ENCODE measurements at regions not wholly inside any gene's neighbourhood (a gene's known extent, or its start where the extent isn't known, plus 50 kb on each side); places are given as distances from the start of the nearest gene placed in this dataset.

DNA sequence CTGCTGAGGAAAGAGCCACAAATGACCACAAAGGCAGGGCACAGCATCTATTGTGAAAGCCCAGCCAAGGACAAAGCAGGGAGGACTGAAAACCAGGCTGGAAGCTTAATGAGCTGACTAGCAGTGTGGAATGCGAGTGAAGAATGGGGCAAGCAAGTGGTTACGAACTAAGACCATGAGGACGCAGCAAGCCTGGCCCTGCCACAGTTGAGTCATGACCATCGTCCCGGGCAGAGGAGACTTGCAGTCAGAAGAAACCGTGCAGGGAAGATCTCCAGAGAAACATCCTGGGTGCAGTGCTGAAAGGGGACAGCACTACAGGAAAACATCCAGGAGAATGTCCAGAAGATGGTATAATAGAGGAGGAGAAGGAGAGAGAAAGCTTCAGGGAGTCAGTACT lies 120.5 kb upstream of the GYPC start:
- no peaks in the 10 kb centered on the region for H3K27me3 ChIP-seq (ENCODE audit: control insufficient read depth, insufficient read depth, low read length, poor library complexity, severe bottlenecking)
- no peaks in the 10 kb centered on the region for H3K9me3 ChIP-seq (ENCODE audit: control insufficient read depth, low read length)
- no peaks in the 10 kb centered on the region for H3K4me1 ChIP-seq (ENCODE audit: control insufficient read depth, insufficient read depth, low read length)
- H3K36me3 ChIP-seq (ENCODE audit: control insufficient read depth, insufficient read depth, low read length), result no peaks in the 10 kb centered on the region
- WGBS, 2 experiments, result 89 to 92% methylated on average over 6 of the region's 6 CpGs
- no peak overlapping the region for H3K4me3 ChIP-seq (ENCODE audit: insufficient read depth, low read depth, low read length)
- no peak overlapping the region for H3K27ac ChIP-seq (ENCODE audit: insufficient read depth, low read depth, low read length, poor library complexity, severe bottlenecking)

DNA sequence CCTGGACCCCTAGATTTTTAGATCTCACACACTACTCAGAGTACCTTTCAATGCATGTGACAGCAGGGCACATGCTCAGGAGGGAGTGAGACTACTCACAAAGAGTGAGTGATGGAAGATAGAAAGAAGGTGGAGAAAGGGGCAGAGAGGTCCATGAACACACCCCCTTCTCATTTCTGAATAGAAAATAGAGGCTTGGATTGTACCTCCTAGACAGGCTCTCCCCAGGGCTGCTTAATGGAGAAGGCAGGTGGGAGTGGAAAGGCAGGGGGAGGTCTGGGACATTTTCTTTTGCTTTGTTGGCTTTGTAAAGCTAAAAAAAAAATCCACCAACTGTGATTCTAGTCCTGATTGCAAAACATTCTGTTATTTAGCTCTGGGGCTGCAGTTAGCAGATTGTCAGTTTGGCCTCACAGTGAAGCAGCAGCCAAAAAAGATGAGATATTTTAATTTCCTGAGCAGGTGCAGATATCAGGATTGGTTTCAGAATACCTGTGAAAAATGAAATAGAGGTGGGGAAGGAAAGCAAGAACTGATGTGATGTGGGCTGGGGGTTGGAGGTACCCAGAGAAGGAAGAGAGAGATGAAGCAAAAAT lies 119.3 kb upstream of the GYPC start:
- no peak overlapping the region for H3K27ac ChIP-seq (ENCODE audit: insufficient read depth, low read depth, low read length, poor library complexity, severe bottlenecking)
- no peaks in the 10 kb centered on the region for H3K4me1 ChIP-seq (ENCODE audit: control insufficient read depth, insufficient read depth, low read length)
- no peaks in the 10 kb centered on the region for H3K27me3 ChIP-seq (ENCODE audit: control insufficient read depth, insufficient read depth, low read length, poor library complexity, severe bottlenecking)
- H3K9me3 ChIP-seq (ENCODE audit: control insufficient read depth, low read length), result no peaks in the 10 kb centered on the region
- H3K4me3 ChIP-seq (ENCODE audit: insufficient read depth, low read depth, low read length), result no peak overlapping the region
- no peaks in the 10 kb centered on the region for H3K36me3 ChIP-seq (ENCODE audit: control insufficient read depth, insufficient read depth, low read length)

DNA sequence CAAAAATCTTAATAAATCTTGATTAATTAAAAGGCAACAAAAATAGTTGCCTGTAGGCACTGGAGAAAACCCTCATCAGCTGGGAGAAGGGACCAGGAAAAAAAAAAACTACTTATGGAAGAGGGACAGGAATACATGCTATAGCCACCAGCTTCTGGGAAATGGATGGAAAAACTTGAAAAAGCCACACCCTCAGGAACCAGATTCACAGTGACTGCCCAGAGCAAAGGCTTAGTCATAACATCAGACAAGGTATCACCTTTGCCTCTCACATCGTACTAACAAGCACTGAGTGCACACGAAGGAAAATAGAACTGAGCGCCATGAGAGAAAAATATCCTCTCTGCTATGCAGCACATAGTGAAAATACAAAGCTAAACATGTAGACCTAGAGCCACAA lies 116.9 kb upstream of the GYPC start:
- no peak overlapping the region for H3K4me3 ChIP-seq (ENCODE audit: insufficient read depth, low read depth, low read length)
- no peaks in the 10 kb centered on the region for H3K4me1 ChIP-seq (ENCODE audit: control insufficient read depth, insufficient read depth, low read length)
- no peaks in the 10 kb centered on the region for H3K9me3 ChIP-seq (ENCODE audit: control insufficient read depth, low read length)
- H3K36me3 ChIP-seq (ENCODE audit: control insufficient read depth, insufficient read depth, low read length), result no peaks in the 10 kb centered on the region
- no peak overlapping the region for H3K27ac ChIP-seq (ENCODE audit: insufficient read depth, low read depth, low read length, poor library complexity, severe bottlenecking)
- H3K27me3 ChIP-seq (ENCODE audit: control insufficient read depth, insufficient read depth, low read length, poor library complexity, severe bottlenecking), result no peaks in the 10 kb centered on the region
- WGBS, 2 experiments, result 90 to 92% methylated on average over 3 of the region's 3 CpGs

DNA sequence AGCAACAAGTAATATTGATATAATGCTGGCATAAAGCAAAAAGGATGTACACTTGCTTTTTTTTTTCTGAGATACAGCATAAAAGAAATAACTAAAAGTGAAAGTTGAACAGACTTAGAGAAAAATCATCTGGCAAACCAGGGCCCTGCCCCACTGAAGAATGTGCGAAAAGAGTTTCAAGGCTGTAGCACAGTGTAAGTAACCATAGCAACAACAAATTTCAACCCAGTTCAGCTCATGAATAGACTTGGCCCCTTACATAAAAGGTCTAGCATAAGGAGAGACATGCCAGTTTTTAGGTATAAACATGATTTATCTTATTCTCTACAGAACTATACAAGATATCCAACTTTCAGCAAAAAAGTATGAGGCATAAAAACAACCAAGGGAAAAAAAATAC lies 113.7 kb upstream of the GYPC start:
- H3K27ac ChIP-seq (ENCODE audit: insufficient read depth, low read depth, low read length, poor library complexity, severe bottlenecking), result no peak overlapping the region
- no peaks in the 10 kb centered on the region for H3K36me3 ChIP-seq (ENCODE audit: control insufficient read depth, insufficient read depth, low read length)
- no peaks in the 10 kb centered on the region for H3K27me3 ChIP-seq (ENCODE audit: control insufficient read depth, insufficient read depth, low read length, poor library complexity, severe bottlenecking)
- no peaks in the 10 kb centered on the region for H3K4me1 ChIP-seq (ENCODE audit: control insufficient read depth, insufficient read depth, low read length)
- H3K4me3 ChIP-seq (ENCODE audit: insufficient read depth, low read depth, low read length), result no peak overlapping the region
- 100% methylated on average over 1 of the region's 1 CpG for WGBS, 2 experiments
- no peaks in the 10 kb centered on the region for H3K9me3 ChIP-seq (ENCODE audit: control insufficient read depth, low read length)

DNA sequence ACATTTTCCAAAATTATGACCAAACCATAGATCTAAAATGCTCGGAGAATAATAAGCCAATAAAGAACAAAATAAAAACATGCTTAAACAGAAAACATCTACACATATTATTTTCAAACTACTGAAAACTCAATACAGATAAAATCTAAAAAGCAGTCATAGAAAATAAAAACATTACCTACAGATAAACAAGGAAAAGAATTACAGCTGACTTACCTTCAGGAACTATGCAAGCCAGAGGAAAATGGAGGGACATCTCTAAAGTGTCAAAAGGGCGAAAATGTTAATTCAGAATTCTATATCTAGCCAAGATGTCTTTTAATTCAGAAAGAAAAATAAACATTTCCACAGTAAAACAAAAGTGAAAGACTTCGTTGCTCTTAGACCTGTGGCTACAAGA lies 112.9 kb upstream of the GYPC start:
- Histone ChIP-seq H3K27ac (ENCODE audit: insufficient read depth, low read depth, low read length, poor library complexity, severe bottlenecking) (no peak overlapping the region), H3K4me3 (ENCODE audit: insufficient read depth, low read depth, low read length) (no peak overlapping the region), H3K36me3 (ENCODE audit: control insufficient read depth, insufficient read depth, low read length) (no peaks in the 10 kb centered on the region), H3K27me3 (ENCODE audit: control insufficient read depth, insufficient read depth, low read length, poor library complexity, severe bottlenecking) (no peaks in the 10 kb centered on the region), H3K4me1 (ENCODE audit: control insufficient read depth, insufficient read depth, low read length) (no peaks in the 10 kb centered on the region), H3K9me3 (ENCODE audit: control insufficient read depth, low read length) (no peaks in the 10 kb centered on the region)
- 83 to 85% methylated on average over 2 to 3 of the region's 3 CpGs for WGBS, 2 experiments

DNA sequence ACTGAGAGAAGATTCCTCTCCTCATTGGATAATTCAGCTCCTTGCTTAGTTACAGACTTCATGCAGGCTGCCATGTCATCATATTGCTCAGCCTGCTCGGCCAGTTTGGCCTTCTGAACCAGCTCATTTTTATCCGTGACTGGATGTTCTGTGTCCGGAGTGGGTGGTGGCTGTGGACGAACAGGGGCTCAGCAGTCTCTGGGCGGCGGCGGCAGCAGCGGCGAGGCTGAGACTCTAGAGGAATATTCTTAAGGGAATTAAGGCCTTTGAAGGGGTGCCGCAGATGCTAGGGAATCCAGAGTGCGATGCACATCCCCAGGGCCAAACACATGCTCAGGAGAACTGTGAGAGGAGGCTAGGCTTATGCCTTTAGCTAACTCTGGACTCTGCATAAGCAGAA lies 97.9 kb upstream of the GYPC start:
- Histone ChIP-seq H3K4me1 (ENCODE audit: control insufficient read depth, insufficient read depth, low read length) (no peaks in the 10 kb centered on the region), H3K27ac (ENCODE audit: insufficient read depth, low read depth, low read length, poor library complexity, severe bottlenecking) (no peak overlapping the region), H3K27me3 (ENCODE audit: control insufficient read depth, insufficient read depth, low read length, poor library complexity, severe bottlenecking) (no peaks in the 10 kb centered on the region), H3K9me3 (ENCODE audit: control insufficient read depth, low read length) (no peaks in the 10 kb centered on the region), H3K36me3 (ENCODE audit: control insufficient read depth, insufficient read depth, low read length) (no peaks in the 10 kb centered on the region), H3K4me3 (ENCODE audit: insufficient read depth, low read depth, low read length) (no peak overlapping the region)
- WGBS, 2 experiments, result 96 to 97% methylated on average over 11 of the region's 11 CpGs

DNA sequence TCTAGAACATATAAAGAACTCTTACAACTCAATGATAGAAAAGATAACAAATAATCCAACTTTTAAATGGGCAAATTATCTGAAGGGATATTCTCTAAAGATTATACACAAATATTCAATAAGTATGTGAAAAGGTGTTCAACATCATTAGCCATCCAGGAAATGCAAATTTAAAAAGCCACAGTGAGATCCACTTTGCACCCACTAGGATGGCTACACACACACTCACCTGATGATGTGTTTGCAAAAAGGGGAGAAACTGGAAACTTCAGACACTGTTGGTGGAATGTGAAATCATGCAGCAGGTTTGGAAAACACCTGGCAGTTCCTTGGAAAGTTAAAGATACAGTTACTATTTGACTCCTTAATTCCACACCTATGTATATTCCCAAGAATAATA lies 87.2 kb upstream of the GYPC start:
- Histone ChIP-seq H3K27me3 (ENCODE audit: control insufficient read depth, insufficient read depth, low read length, poor library complexity, severe bottlenecking) (no peaks in the 10 kb centered on the region), H3K4me1 (ENCODE audit: control insufficient read depth, insufficient read depth, low read length) (no peaks in the 10 kb centered on the region), H3K27ac (ENCODE audit: insufficient read depth, low read depth, low read length, poor library complexity, severe bottlenecking) (no peak overlapping the region), H3K4me3 (ENCODE audit: insufficient read depth, low read depth, low read length) (no peak overlapping the region), H3K9me3 (ENCODE audit: control insufficient read depth, low read length) (no peaks in the 10 kb centered on the region), H3K36me3 (ENCODE audit: control insufficient read depth, insufficient read depth, low read length) (no peaks in the 10 kb centered on the region)

DNA sequence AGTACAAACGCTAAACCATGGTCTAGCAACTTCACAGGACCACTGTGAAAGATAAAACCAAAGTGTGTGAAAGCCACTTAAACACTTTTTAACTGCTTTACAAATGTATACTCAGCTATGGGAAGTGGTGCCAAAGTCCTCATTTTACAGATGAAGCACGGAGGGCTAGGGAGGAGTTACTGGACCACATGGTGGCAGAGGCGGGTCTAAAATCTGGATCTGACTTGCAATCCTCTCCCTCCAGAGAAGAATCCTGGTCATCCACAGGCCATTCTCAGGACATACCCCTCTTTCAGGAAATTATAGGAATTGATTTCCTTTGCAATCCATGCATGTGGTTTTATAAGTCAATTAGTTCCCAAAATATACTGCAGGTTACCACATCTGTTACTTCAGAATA lies 84.6 kb upstream of the GYPC start:
- no peaks in the 10 kb centered on the region for H3K9me3 ChIP-seq (ENCODE audit: control insufficient read depth, low read length)
- 76 to 79% methylated on average over 3 of the region's 3 CpGs for WGBS, 2 experiments
- no peak overlapping the region for H3K27ac ChIP-seq (ENCODE audit: insufficient read depth, low read depth, low read length, poor library complexity, severe bottlenecking)
- H3K4me3 ChIP-seq (ENCODE audit: insufficient read depth, low read depth, low read length), result no peak overlapping the region
- H3K36me3 ChIP-seq (ENCODE audit: control insufficient read depth, insufficient read depth, low read length), result no peaks in the 10 kb centered on the region
- no peaks in the 10 kb centered on the region for H3K4me1 ChIP-seq (ENCODE audit: control insufficient read depth, insufficient read depth, low read length)
- no peaks in the 10 kb centered on the region for H3K27me3 ChIP-seq (ENCODE audit: control insufficient read depth, insufficient read depth, low read length, poor library complexity, severe bottlenecking)

DNA sequence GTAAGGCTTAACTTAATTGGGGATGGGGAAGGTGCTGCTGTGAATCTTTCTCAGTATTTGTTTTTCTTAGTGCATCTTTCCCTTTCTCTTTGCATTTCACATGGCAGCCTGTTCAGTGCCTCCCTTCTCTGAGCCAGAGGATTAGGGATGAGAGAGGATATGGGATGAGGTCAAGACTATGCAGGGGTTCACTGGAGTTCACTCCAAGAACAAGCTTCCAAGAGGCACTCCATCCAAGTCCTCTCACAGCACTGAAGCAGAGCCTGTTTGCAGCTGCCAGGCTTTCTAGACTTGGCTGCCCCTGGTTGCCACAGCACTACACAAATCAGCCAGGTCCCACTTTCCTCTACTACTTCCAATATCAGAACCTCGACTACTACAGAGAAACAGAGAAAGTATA lies 80.3 kb upstream of the GYPC start:
- Histone ChIP-seq H3K36me3 (ENCODE audit: control insufficient read depth, insufficient read depth, low read length) (no peaks in the 10 kb centered on the region), H3K4me1 (ENCODE audit: control insufficient read depth, insufficient read depth, low read length) (no peaks in the 10 kb centered on the region), H3K27ac (ENCODE audit: insufficient read depth, low read depth, low read length, poor library complexity, severe bottlenecking) (no peak overlapping the region), H3K27me3 (ENCODE audit: control insufficient read depth, insufficient read depth, low read length, poor library complexity, severe bottlenecking) (no peaks in the 10 kb centered on the region), H3K9me3 (ENCODE audit: control insufficient read depth, low read length) (no peaks in the 10 kb centered on the region), H3K4me3 (ENCODE audit: insufficient read depth, low read depth, low read length) (no peak overlapping the region)
- WGBS, 2 experiments, result 93 to 100% methylated on average over 1 of the region's 1 CpG

DNA sequence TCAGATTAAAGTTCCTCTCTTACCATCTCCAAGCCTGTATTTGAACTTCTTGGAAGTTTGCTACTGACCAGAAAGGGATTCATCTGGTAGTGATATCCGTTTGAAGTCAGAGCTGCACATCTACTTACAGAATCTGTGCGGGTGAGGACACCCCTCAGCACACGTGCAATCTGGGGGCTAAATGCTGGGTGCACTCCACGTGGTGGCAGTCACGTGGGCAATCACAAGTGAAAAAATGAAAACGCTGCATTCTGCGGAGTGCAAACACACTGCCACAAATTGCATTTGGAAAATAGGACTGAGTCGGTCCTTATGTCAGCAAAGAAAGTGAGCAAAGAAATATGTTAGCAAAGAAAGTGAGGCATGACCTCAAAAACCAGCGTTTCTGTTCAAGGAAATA lies 76.1 kb upstream of the GYPC start:
- WGBS, 2 experiments, result 95 to 97% methylated on average over 9 of the region's 9 CpGs
- Histone ChIP-seq H3K27me3 (ENCODE audit: control insufficient read depth, insufficient read depth, low read length, poor library complexity, severe bottlenecking) (no peaks in the 10 kb centered on the region), H3K4me3 (ENCODE audit: insufficient read depth, low read depth, low read length) (no peak overlapping the region), H3K36me3 (ENCODE audit: control insufficient read depth, insufficient read depth, low read length) (no peaks in the 10 kb centered on the region), H3K9me3 (ENCODE audit: control insufficient read depth, low read length) (no peaks in the 10 kb centered on the region), H3K27ac (ENCODE audit: insufficient read depth, low read depth, low read length, poor library complexity, severe bottlenecking) (no peak overlapping the region), H3K4me1 (ENCODE audit: control insufficient read depth, insufficient read depth, low read length) (no peaks in the 10 kb centered on the region)

DNA sequence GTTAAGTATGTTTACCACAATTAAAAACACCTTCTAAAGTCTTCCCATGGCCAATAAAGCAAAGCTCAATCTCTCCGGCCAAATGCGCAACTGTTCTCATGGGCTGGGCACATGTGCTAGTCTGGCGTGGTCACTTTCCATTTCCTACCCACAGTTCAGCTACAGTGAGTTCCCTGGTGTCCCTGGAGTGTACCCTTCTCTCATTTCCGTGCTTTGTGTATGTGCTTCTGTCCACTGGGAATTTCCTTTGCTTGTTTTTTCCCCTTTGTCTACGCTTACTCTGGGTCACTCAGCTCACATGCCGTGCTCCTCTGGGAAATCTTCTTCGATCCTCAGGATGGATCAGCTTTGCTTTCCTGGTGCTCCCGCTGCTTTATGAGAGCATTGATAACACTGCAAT lies 69.6 kb upstream of the GYPC start:
- no peaks in the 10 kb centered on the region for H3K27me3 ChIP-seq (ENCODE audit: control insufficient read depth, insufficient read depth, low read length, poor library complexity, severe bottlenecking)
- WGBS, 2 experiments, result 86 to 89% methylated on average over 8 of the region's 8 CpGs
- no peaks in the 10 kb centered on the region for H3K36me3 ChIP-seq (ENCODE audit: control insufficient read depth, insufficient read depth, low read length)
- no peak overlapping the region for H3K27ac ChIP-seq (ENCODE audit: insufficient read depth, low read depth, low read length, poor library complexity, severe bottlenecking)
- H3K4me3 ChIP-seq (ENCODE audit: insufficient read depth, low read depth, low read length), result no peak overlapping the region
- no peaks in the 10 kb centered on the region for H3K9me3 ChIP-seq (ENCODE audit: control insufficient read depth, low read length)
- H3K4me1 ChIP-seq (ENCODE audit: control insufficient read depth, insufficient read depth, low read length), result no peaks in the 10 kb centered on the region
